Kidney (tissue), 13 donors: ENCODE measurements at regions not wholly inside any gene's neighbourhood (a gene's known extent, or its start where the extent isn't known, plus 50 kb on each side); places are given as distances from the start of the nearest gene placed in this dataset.

Experiments
- DNase-seq, 5 donors: peaks; one replicate each; pipeline ENCODE4 v3.0.0-alpha.2; 2013 to 2020
- FAIRE-seq: peaks from 2 replicates; lab custom pipeline; 2012; peaks lifted over from hg19 to GRCh38; lab: Jason Lieb, UNC
- H3K27ac ChIP-seq, 2 donors: one replicate each; pipeline ENCODE4 v1.7.0; 2013; ENCODE audit warnings: low read depth in 2 of 2, low read length in 2 of 2, inconsistent platforms in 1 of 2
- H3K27me3 ChIP-seq: one replicate; pipeline ENCODE4 v1.7.1; 2013; ENCODE audit warnings: low read length, inconsistent platforms; ENCODE audit not compliant: control insufficient read depth, insufficient read depth
- H3K36me3 ChIP-seq, 3 donors: one replicate each; pipeline versions ENCODE4 v1.7.0 to v1.7.1; 2013; ENCODE audit warnings: low read length in 3 of 3, control low read depth in 1 of 3, inconsistent platforms in 1 of 3; ENCODE audit not compliant: insufficient read depth in 3 of 3, control insufficient read depth in 2 of 3
- H3K4me1 ChIP-seq, 3 donors: one replicate each; pipeline versions ENCODE4 v1.7.0 to v1.7.1; 2013; ENCODE audit warnings: low read length in 3 of 3, inconsistent platforms in 1 of 3, low read depth in 1 of 3; ENCODE audit not compliant: control insufficient read depth in 2 of 3, insufficient read depth in 2 of 3
- H3K4me3 ChIP-seq, 3 donors: one replicate each; pipeline versions ENCODE4 v1.7.0 to v1.8.1; 2013; ENCODE audit warnings: low read length in 3 of 3, control low read depth in 1 of 3, inconsistent platforms in 1 of 3
- H3K9ac ChIP-seq, 3 donors: one replicate each; pipeline versions ENCODE4 v1.7.0 to v1.7.1; 2013; ENCODE audit warnings: low read length in 3 of 3, control low read depth in 1 of 3, inconsistent platforms in 1 of 3
- H3K9me3 ChIP-seq, 3 donors: one replicate each; pipeline versions ENCODE4 v1.7.0 to v1.7.1; 2013; ENCODE audit warnings: low read length in 3 of 3, control low read depth in 1 of 3, inconsistent platforms in 1 of 3; ENCODE audit not compliant: control insufficient read depth in 2 of 3, insufficient read depth in 1 of 3
- intact Hi-C: fragments of 100-400 bp; cut with DNase I; formaldehyde crosslinking; loops from one replicate; pipeline ENCODE4 v1.11.1; 2022
- TF ChIP-seq, protein P1 (sequence below): IDR thresholded peaks from 3 replicates; pipeline ENCODE4 v1.5.1; 2012; ENCODE audit warnings: mild to moderate bottlenecking, moderate library complexity, borderline replicate concordance; ENCODE audit not compliant: insufficient read depth; ENCODE audit errors: extremely low read depth
- donor health status: control.
- donor health status: control.
- donor health status: control.
- donor health status: control.
- donor health status: control.
- donor health status: DM: yes; HTN: yes; CAD: no.
- donor health status: Normal renal cell carcinoma (clear cell type).

DNA sequence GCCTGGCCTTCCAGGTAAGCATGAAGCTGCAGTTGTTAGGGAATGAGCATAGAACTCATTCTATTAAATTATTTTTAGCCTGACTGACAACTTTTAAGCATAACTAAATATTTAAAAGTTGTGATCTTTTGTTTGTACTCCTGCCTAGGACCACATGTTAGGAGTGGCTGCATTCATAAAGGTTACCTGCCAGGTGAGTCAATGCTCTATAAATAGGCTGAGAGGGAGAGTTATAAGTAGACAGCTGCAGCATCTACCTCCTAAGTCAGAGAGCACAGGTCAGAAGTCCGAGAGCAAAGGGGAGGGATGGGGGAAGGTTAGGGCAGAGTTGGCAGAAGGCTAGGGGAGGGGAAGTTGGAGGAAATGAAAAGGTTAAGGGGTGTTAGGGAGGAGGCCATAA, 292.4 kb upstream of the TLE4 start:
- Histone ChIP-seq H3K4me1 (no peaks in the 10 kb centered on the region), H3K36me3 (no peaks in the 10 kb centered on the region), H3K27me3 (no peaks in the 10 kb centered on the region), H3K27ac (no peak overlapping the region), H3K9me3 (no peaks in the 10 kb centered on the region), H3K4me3 (no peak overlapping the region), H3K9ac (no peak overlapping the region)
- intact Hi-C loops = no loop called here
- TF ChIP-seq, protein P1, sequence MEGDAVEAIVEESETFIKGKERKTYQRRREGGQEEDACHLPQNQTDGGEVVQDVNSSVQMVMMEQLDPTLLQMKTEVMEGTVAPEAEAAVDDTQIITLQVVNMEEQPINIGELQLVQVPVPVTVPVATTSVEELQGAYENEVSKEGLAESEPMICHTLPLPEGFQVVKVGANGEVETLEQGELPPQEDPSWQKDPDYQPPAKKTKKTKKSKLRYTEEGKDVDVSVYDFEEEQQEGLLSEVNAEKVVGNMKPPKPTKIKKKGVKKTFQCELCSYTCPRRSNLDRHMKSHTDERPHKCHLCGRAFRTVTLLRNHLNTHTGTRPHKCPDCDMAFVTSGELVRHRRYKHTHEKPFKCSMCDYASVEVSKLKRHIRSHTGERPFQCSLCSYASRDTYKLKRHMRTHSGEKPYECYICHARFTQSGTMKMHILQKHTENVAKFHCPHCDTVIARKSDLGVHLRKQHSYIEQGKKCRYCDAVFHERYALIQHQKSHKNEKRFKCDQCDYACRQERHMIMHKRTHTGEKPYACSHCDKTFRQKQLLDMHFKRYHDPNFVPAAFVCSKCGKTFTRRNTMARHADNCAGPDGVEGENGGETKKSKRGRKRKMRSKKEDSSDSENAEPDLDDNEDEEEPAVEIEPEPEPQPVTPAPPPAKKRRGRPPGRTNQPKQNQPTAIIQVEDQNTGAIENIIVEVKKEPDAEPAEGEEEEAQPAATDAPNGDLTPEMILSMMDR = no peak
- no peak for FAIRE-seq
- no peak for DNase-seq

DNA sequence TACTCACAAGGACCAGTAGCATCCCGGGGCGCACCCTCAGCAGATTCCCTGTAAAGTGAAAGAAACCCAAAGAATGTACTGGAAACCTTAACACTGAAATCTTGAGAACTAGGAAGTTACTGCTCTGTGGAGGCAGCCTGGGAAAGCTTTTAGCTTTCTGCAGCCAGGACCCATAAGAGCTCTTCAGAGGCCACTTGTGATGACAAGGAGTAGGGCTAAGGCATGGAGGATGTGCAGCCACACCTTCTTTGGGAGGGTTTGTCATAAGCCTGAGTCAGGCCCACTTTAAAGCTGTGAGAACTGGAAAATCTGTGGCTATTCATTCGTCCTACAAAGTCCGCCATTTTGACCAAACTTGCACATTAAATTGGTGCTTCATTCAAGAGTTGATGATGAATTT, 291.1 kb upstream of the TLE4 start:
- Histone ChIP-seq H3K36me3 (no peaks in the 10 kb centered on the region), H3K4me3 (no peak overlapping the region), H3K27ac (no peak overlapping the region), H3K27me3 (no peaks in the 10 kb centered on the region), H3K9ac (no peak overlapping the region), H3K9me3 (no peaks in the 10 kb centered on the region), H3K4me1 (no peaks in the 10 kb centered on the region)
- TF ChIP-seq, protein P1 = no peak
- DNase-seq (no peak), FAIRE-seq (no peak)
- intact Hi-C loops = no loop called here

DNA sequence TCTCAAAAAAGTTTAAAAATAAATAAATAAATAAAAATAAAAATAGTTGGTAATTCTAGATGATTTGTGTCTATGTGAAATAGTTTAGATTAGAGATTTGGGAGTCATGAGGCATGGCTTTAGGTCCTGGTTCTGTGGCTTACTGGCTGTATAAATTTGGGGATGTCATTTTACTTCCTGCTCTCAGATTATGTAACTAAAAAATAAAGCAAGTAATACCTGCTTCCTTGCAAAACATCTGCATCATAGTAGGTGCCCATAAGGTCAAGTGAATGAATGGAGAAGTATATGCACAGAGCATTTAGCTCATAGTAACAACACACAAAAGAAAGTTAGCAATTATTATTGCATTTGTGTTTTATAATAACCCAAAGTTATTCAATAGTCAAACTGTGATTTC, 287.7 kb upstream of the TLE4 start:
- H3K4me1 ChIP-seq = no peaks in the 10 kb centered on the region
- H3K27me3 ChIP-seq = no peaks in the 10 kb centered on the region
- no peak overlapping the region for H3K9ac ChIP-seq
- H3K4me3 ChIP-seq = no peak overlapping the region
- intact Hi-C loops = no loop called here
- TF ChIP-seq, protein P1 = no peak
- H3K9me3 ChIP-seq = no peaks in the 10 kb centered on the region
- DNase-seq = no peak
- H3K36me3 ChIP-seq = no peaks in the 10 kb centered on the region
- no peak for FAIRE-seq
- H3K27ac ChIP-seq = no peak overlapping the region

DNA sequence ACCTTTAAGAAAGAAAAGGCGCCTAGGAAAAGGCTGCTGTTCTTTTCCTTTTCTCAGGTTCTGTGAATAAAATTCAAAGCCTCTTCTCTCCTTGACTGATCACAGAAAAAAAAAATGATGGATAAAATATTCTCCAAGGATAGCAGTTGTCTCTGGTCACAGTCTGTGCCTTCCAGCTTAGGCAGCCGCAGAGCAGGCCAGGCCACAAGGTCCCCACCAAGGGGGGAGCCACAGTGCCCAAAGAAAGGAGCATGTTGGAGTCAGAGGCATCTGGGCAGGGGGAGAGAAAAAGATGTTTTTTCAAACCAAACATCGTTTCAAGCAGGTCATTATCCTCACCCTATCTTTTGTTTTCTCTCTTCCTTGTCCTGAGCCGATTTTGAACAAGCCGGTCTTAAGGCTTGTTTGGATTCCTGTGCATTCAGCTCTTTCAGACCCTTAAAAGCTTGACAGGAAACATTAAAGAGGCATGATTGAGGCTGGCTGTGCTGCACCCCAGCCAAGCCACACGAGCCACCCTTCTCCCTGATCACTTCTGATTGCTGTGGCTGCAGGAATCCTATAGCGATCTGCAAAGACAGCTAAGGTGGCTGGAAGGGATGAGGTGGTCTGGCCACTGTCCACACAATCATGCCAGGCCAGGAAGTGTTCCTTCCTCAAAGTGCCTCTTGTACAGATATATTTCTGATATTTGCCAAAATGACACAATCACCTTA, 284.6 kb upstream of the TLE4 start:
- Histone ChIP-seq H3K4me3 (no peak overlapping the region), H3K27ac (no peak overlapping the region), H3K27me3 (no peaks in the 10 kb centered on the region), H3K9ac (no peak overlapping the region), H3K36me3 (no peaks in the 10 kb centered on the region), H3K4me1 (no peaks in the 10 kb centered on the region), H3K9me3 (no peaks in the 10 kb centered on the region)
- DNase-seq (no peak), FAIRE-seq (no peak)
- intact Hi-C loops = no loop called here
- TF ChIP-seq, protein P1 = no peak
